GM12892 (cell line): ENCODE measurements at regions not wholly inside any gene's neighbourhood (a gene's known extent, or its start where the extent isn't known, plus 50 kb on each side); places are given as distances from the start of the nearest gene placed in this dataset.

Source experiments
- POLR2A ChIP-seq: IDR thresholded peaks from 2 replicates; pipeline ENCODE4 v1.6.1; 2011; ENCODE audit warnings: low read depth, low read length, control low read depth
- POLR2AphosphoS5 ChIP-seq: IDR thresholded peaks from 2 replicates; pipeline ENCODE4 v1.6.1; 2011; ENCODE audit warnings: low read depth, low read length, control low read depth
- TAF1 ChIP-seq: IDR thresholded peaks from 2 replicates; pipeline ENCODE4 v1.6.1; 2011; ENCODE audit warnings: low read depth, mild to moderate bottlenecking, control low read depth, low read length, borderline replicate concordance

DNA sequence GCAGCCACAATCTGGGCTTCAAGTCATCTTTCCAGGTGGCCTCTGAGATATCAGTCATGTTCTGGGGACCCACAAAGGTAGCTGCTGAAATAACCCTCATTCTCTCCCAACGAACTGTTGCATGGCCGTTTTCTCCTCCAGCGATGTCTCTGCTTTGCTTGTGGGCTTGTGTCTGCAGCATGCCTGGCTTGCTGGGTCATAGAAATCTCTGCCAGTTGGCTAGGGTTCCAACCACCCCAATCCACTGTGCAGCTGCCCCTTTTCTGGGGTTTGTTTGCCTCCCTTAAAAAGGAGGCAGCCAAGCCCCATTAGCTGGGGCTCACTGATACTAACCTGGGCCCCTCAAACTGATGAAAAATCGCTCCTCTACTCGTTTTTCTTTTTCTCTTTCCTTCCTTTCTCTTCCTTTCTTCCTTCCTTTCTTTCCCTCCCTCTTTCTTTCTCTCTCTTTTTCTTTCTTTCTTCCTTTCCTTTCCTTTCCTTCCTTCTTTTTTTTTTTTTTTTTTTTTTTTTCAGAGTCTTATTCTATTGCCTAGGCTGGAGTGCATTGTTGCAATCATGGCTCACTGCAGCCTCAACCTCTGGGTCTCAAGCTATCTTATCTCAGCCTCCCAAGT lies 680.0 kb downstream of the EPHA4 start:
- TF ChIP-seq POLR2A, result no peak
- TF ChIP-seq POLR2AphosphoS5, result no peak
- no peak for TF ChIP-seq TAF1
